PC-9 (cell line): ENCODE measurements at regions not wholly inside any gene's neighbourhood (a gene's known extent, or its start where the extent isn't known, plus 50 kb on each side); places are given as distances from the start of the nearest gene placed in this dataset.

Source experiments
- BruUV-seq: library from RNA; stranded (reverse); fragments of 400-500 nt; replicated peaks from 2 replicates; lab custom pipeline; 2021; lab: Mats Ljungman, UMichigan
- CTCF ChIA-PET: fragments of 300-600 bp; sonication (Branson Sonifier 250); formaldehyde crosslinking; loops from one replicate; lab custom pipeline; 2022; ENCODE audit warnings: antibody characterized with exemption; lab: Charles Lee
- POLR2A ChIA-PET: fragments of 300-600 bp; sonication (Branson Sonifier 250); formaldehyde crosslinking; loops from one replicate; lab custom pipeline; 2022; ENCODE audit warnings: antibody characterized with exemption; ENCODE audit not compliant: unreplicated experiment; lab: Charles Lee
- DNase-seq, 2 experiments: peaks; one replicate each; pipeline versions ENCODE4 v3.0.0 to v3.0.0-alpha.2; 2015 to 2022; ENCODE audit warnings: mixed read lengths in 1 of 2
- H2AFZ ChIP-seq: fragments of 200-600 bp; sonication (generic); 2 replicates; pipeline ENCODE4 v1.8.1; 2017; ENCODE audit warnings: antibody characterized with exemption
- H3F3A ChIP-seq: fragments of 200-600 bp; sonication (generic); 2 replicates; pipeline ENCODE4 v1.8.1; 2017; ENCODE audit warnings: antibody characterized with exemption, mild to moderate bottlenecking, low read depth; ENCODE audit not compliant: insufficient read depth
- H3K27ac ChIP-seq: fragments of 200-600 bp; sonication (generic); 2 replicates; pipeline ENCODE4 v1.6.1; 2016; ENCODE audit warnings: mixed run types
- H3K27me3 ChIP-seq: fragments of 200-600 bp; sonication (generic); 2 replicates; pipeline ENCODE4 v1.6.1; 2016; ENCODE audit warnings: low read depth, mixed run types; ENCODE audit not compliant: insufficient read depth
- H3K36me3 ChIP-seq: fragments of 200-600 bp; sonication (generic); 2 replicates; pipeline ENCODE4 v1.6.1; 2016; ENCODE audit warnings: low read depth, mixed run types
- H3K4me1 ChIP-seq: fragments of 200-600 bp; sonication (generic); replicated peaks from 2 replicates; pipeline ENCODE4 v1.6.1; 2016; ENCODE audit warnings: mixed run types; ENCODE audit not compliant: insufficient read depth
- H3K4me2 ChIP-seq: fragments of 200-600 bp; sonication (generic); 2 replicates; pipeline ENCODE4 v1.6.1; 2017; ENCODE audit warnings: mixed run types
- H3K4me3 ChIP-seq: fragments of 200-600 bp; sonication (generic); 2 replicates; pipeline ENCODE4 v1.6.1; 2016; ENCODE audit warnings: mixed run types
- H3K79me2 ChIP-seq: fragments of 200-600 bp; sonication (generic); 2 replicates; pipeline ENCODE4 v1.6.1; 2017; ENCODE audit warnings: low read depth, mixed run types
- H3K9me2 ChIP-seq: fragments of 200-600 bp; sonication (generic); 2 replicates; pipeline ENCODE4 v1.8.1; 2017; ENCODE audit warnings: mild to moderate bottlenecking; ENCODE audit not compliant: insufficient read depth
- H3K9me3 ChIP-seq: fragments of 200-600 bp; sonication (generic); 2 replicates; pipeline ENCODE4 v1.8.1; 2016; ENCODE audit warnings: low read depth; ENCODE audit not compliant: insufficient read depth
- H4K20me1 ChIP-seq: fragments of 200-600 bp; sonication (generic); 2 replicates; pipeline ENCODE4 v1.8.1; 2017; ENCODE audit not compliant: insufficient read depth
- EZH2 ChIP-seq: fragments of 200-600 bp; sonication (generic); IDR thresholded peaks from 2 replicates; pipeline ENCODE4 v1.8.0; 2017; ENCODE audit warnings: antibody characterized with exemption, low read depth
- intact Hi-C: fragments of 100-400 bp; cut with micrococcal nuclease; formaldehyde crosslinking; loops from one replicate; pipeline ENCODE4 v1.10.0; 2022; ENCODE audit not compliant: unreplicated experiment
- TF ChIP-seq, protein P1 (sequence below): fragments of 200-600 bp; sonication (generic); conservative IDR thresholded peaks from 2 replicates; pipeline ENCODE4 v1.6.1; 2017; ENCODE audit warnings: mixed run types, antibody characterized with exemption, mild to moderate bottlenecking, moderate library complexity

DNA sequence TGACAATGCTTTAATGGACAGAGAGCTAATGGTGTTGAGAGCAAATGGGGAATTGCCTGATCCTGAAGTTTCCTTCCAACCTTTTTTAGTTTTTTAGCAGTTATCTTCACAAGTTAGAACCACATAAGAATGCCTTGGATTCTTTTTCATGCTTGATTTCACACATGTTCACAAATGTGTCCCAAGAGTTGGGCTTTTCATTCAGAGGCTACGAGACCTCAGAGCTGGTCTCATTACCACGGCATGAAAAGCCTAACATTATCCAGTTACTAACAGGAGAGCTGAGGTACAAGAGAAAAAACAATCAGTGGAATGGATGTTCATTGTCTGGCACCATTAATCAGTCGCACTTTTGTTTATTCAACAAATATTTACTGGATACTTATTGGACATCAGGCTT, 340.6 kb downstream of the ZNF326 start:
- no peak for TF ChIP-seq EZH2
- TF ChIP-seq, protein P1, sequence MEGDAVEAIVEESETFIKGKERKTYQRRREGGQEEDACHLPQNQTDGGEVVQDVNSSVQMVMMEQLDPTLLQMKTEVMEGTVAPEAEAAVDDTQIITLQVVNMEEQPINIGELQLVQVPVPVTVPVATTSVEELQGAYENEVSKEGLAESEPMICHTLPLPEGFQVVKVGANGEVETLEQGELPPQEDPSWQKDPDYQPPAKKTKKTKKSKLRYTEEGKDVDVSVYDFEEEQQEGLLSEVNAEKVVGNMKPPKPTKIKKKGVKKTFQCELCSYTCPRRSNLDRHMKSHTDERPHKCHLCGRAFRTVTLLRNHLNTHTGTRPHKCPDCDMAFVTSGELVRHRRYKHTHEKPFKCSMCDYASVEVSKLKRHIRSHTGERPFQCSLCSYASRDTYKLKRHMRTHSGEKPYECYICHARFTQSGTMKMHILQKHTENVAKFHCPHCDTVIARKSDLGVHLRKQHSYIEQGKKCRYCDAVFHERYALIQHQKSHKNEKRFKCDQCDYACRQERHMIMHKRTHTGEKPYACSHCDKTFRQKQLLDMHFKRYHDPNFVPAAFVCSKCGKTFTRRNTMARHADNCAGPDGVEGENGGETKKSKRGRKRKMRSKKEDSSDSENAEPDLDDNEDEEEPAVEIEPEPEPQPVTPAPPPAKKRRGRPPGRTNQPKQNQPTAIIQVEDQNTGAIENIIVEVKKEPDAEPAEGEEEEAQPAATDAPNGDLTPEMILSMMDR, result no peak
- H2AFZ ChIP-seq, result no peak overlapping the region

GRCh38 chr1:90334137-90334536, 339.2 kb downstream of the ZNF326 start:
- Histone ChIP-seq H4K20me1 (no peaks in the 10 kb centered on the region), H3K27ac (no peak overlapping the region), H3F3A (no peaks in the 10 kb centered on the region), H2AFZ (no peak overlapping the region), H3K9me3 (no peaks in the 10 kb centered on the region), H3K4me3 (no peak overlapping the region), H3K4me1 (no peaks in the 10 kb centered on the region), H3K36me3 (no peaks in the 10 kb centered on the region), H3K9me2 (no peaks in the 10 kb centered on the region), H3K79me2 (no peaks in the 10 kb centered on the region), H3K27me3 (no peaks in the 10 kb centered on the region), H3K4me2 (no peak overlapping the region)
- ChIA-PET CTCF (no interaction called here), POLR2A (no interaction called here)
- intact Hi-C loops, result no loop called here
- TF ChIP-seq, protein P1, result no peak
- TF ChIP-seq EZH2, result no peak
- BruUV-seq, result no TSS peak
- DNase-seq, result no peak

More for the DNA sequence above, 340.6 kb downstream of the ZNF326 start:
- no peaks in the 10 kb centered on the region for H3K36me3 ChIP-seq
- H3K4me2 ChIP-seq, result no peak overlapping the region
- H3F3A ChIP-seq, result no peaks in the 10 kb centered on the region
- H3K27ac ChIP-seq, result no peak overlapping the region
- H3K79me2 ChIP-seq, result no peaks in the 10 kb centered on the region
- no peaks in the 10 kb centered on the region for H3K27me3 ChIP-seq
- H4K20me1 ChIP-seq, result no peaks in the 10 kb centered on the region
- no peaks in the 10 kb centered on the region for H3K9me3 ChIP-seq
- CTCF ChIA-PET, result no interaction called here
- POLR2A ChIA-PET, result no interaction called here
- H3K9me2 ChIP-seq, result no peaks in the 10 kb centered on the region
- intact Hi-C loops, result no loop called here
- no peak overlapping the region for H3K4me3 ChIP-seq
- H3K4me1 ChIP-seq, result no peaks in the 10 kb centered on the region
- no TSS peak for BruUV-seq
- DNase-seq, result no peak

DNA sequence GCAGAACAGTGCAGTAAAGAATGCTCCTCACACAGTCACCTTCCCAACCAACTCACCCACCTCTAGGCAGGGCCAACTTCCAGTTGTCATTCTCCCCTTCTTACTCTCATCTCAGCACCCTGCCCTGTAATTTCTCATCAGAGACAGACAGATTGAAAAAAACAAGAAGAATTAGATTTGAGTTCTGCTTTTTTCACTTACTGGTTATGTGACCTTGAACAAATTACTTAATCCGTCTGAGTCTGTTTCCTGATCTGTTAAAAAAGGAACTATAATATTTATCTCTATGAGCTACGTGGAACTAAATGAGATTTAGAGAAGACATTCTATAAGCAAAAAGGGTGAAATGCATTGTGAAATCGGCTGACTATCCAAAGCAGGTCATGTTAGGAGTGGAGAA, 330.3 kb downstream of the ZNF326 start:
- intact Hi-C loops, result no loop called here
- TF ChIP-seq EZH2, result no peak
- TF ChIP-seq, protein P1, result no peak
- H3K4me3 ChIP-seq, result no peak overlapping the region

More for the DNA sequence above, 330.3 kb downstream of the ZNF326 start:
- ChIA-PET POLR2A (no interaction called here), CTCF (no interaction called here)
- H3K27ac ChIP-seq, result no peak overlapping the region
- no peak overlapping the region for H3K4me2 ChIP-seq
- H3K27me3 ChIP-seq, result no peaks in the 10 kb centered on the region
- no peaks in the 10 kb centered on the region for H3F3A ChIP-seq
- H3K4me1 ChIP-seq, result no peaks in the 10 kb centered on the region
- BruUV-seq, result no TSS peak
- no peaks in the 10 kb centered on the region for H4K20me1 ChIP-seq
- no peaks in the 10 kb centered on the region for H3K36me3 ChIP-seq
- H3K79me2 ChIP-seq, result no peaks in the 10 kb centered on the region
- no peak for DNase-seq
- no peaks in the 10 kb centered on the region; the same call in 1 of the 2 replicates for H3K9me2 ChIP-seq
- no peak overlapping the region for H2AFZ ChIP-seq
- no peaks in the 10 kb centered on the region for H3K9me3 ChIP-seq
